ENCODE measurements at regions not wholly inside any gene's neighbourhood (a gene's known extent, or its start where the extent isn't known, plus 50 kb on each side); places are given as distances from the start of the nearest gene placed in this dataset.

- H3K27me3 Mint-ChIP-seq (ENCODE audit: low read depth), result no peaks in the 10 kb centered on the region
- no peak for TF ChIP-seq CTCF (IDR thresholded peaks at IDR 0.05)
- H3K36me3 Mint-ChIP-seq (ENCODE audit: low read depth), result no peaks in the 10 kb centered on the region
- H3K9me3 Mint-ChIP-seq (ENCODE audit: low read depth), result no peaks in the 10 kb centered on the region
- no peak overlapping the region for H3K27ac Mint-ChIP-seq (ENCODE audit: unreplicated experiment)
- peaks cover 18% of the 10 kb centered on the region for H3K4me1 Mint-ChIP-seq (ENCODE audit: low read depth)
- no peak overlapping the region for H3K4me3 Mint-ChIP-seq (ENCODE audit: unreplicated experiment)
- no peak for DNase-seq (ENCODE audit: low spot score)
Observed at GRCh38 chr7:36100634-36101033, 52.4 kb upstream of the EEPD1 start.

All from chondrocyte (in vitro differentiated cells).